CD8-positive, alpha-beta memory T cell (primary cell): ENCODE measurements at regions not wholly inside any gene's neighbourhood (a gene's known extent, or its start where the extent isn't known, plus 50 kb on each side); places are given as distances from the start of the nearest gene placed in this dataset.
"Not testable (repeated sequence)": the region's sequence is repeated elsewhere in the genome, so short reads cannot be mapped to it uniquely, and the experiment has no call there.

ENCODE experiments used
- CTCF ChIA-PET: fragments of 350-600 bp; sonication (Branson Sonifier 250); formaldehyde crosslinking; loops from one replicate; lab custom pipeline; 2021; ENCODE audit warnings: antibody characterized with exemption; lab: Charles Lee
- POLR2A ChIA-PET: fragments of 350-600 bp; sonication (Branson Sonifier 250); formaldehyde crosslinking; loops from one replicate; lab custom pipeline; 2021; ENCODE audit warnings: antibody characterized with exemption; lab: Charles Lee
- DNase-seq, 5 donors: peaks; one replicate each; pipeline versions ENCODE4 v3.0.0 to v3.0.0-alpha.2; 2020 to 2022; ENCODE audit warnings: mixed read lengths in 1 of 5
- H3K27ac ChIP-seq: one replicate; pipeline ENCODE4 v1.7.0; 2013; ENCODE audit warnings: low read depth, mild to moderate bottlenecking, low read length, moderate library complexity
- H3K27me3 ChIP-seq: 2 replicates; pipeline ENCODE4 v1.7.0; 2013; ENCODE audit warnings: low read length, mild to moderate bottlenecking; ENCODE audit not compliant: insufficient read depth, poor library complexity, severe bottlenecking
- H3K36me3 ChIP-seq: 2 replicates; pipeline ENCODE4 v1.7.0; 2013; ENCODE audit warnings: mild to moderate bottlenecking, low read length, moderate library complexity; ENCODE audit not compliant: insufficient read depth
- H3K4me1 ChIP-seq: 2 replicates; pipeline ENCODE4 v1.7.0; 2013; ENCODE audit warnings: mild to moderate bottlenecking, low read length, moderate library complexity; ENCODE audit not compliant: insufficient read depth
- H3K4me3 ChIP-seq: 2 replicates; pipeline ENCODE4 v1.7.0; 2013; ENCODE audit warnings: mild to moderate bottlenecking, low read length
- H3K9me3 ChIP-seq: 2 replicates; pipeline ENCODE4 v1.7.0; 2013; ENCODE audit warnings: mild to moderate bottlenecking, low read length
- H3K27ac Mint-ChIP-seq, 8 donors: one replicate each; pipeline ENCODE4 v1.8.0; 2020 to 2021; ENCODE audit warnings: mixed read lengths in 8 of 8, mild to moderate bottlenecking in 6 of 8, inconsistent platforms in 3 of 8, moderate library complexity in 3 of 8
- H3K27me3 Mint-ChIP-seq, 2 donors: one replicate each; pipeline ENCODE4 v1.8.0; 2020 to 2021; ENCODE audit warnings: mixed read lengths in 2 of 2, mild to moderate bottlenecking in 1 of 2, moderate library complexity in 1 of 2
- H3K36me3 Mint-ChIP-seq, 3 donors: one replicate each; pipeline ENCODE4 v1.8.0; 2020 to 2021; ENCODE audit warnings: mixed read lengths in 3 of 3, inconsistent platforms in 1 of 3, mild to moderate bottlenecking in 1 of 3
- H3K4me1 Mint-ChIP-seq, 3 donors: one replicate each; pipeline ENCODE4 v1.8.0; 2020 to 2021; ENCODE audit warnings: mixed read lengths in 3 of 3, inconsistent platforms in 1 of 3, mild to moderate bottlenecking in 1 of 3
- H3K4me3 Mint-ChIP-seq, 7 donors: one replicate each; pipeline ENCODE4 v1.8.0; 2020 to 2021; ENCODE audit warnings: mixed read lengths in 7 of 7, mild to moderate bottlenecking in 6 of 7, moderate library complexity in 4 of 7, inconsistent platforms in 2 of 7
- H3K9me3 Mint-ChIP-seq, 5 donors: one replicate each; pipeline ENCODE4 v1.8.0; 2020 to 2022; ENCODE audit warnings: mixed read lengths in 5 of 5, mild to moderate bottlenecking in 3 of 5, moderate library complexity in 2 of 5, inconsistent platforms in 1 of 5

- H3K4me1 ChIP-seq: no peaks in the 10 kb centered on the region
- H3K27ac ChIP-seq: no peak overlapping the region
- H3K27ac Mint-ChIP-seq: no peak overlapping the region
- no peaks in the 10 kb centered on the region for H3K36me3 ChIP-seq
- CTCF ChIA-PET: no interaction called here
- H3K27me3 ChIP-seq: no peaks in the 10 kb centered on the region
- no peaks in the 10 kb centered on the region for H3K27me3 Mint-ChIP-seq
- no peaks in the 10 kb centered on the region for H3K4me1 Mint-ChIP-seq
- H3K4me3 ChIP-seq: no peak overlapping the region
- no peak for DNase-seq
- no peak overlapping the region for H3K4me3 Mint-ChIP-seq
- peaks cover 0 to 3% (median 0%) of the 10 kb centered on the region in 5 donors for H3K9me3 Mint-ChIP-seq
- no peaks in the 10 kb centered on the region for H3K9me3 ChIP-seq
- POLR2A ChIA-PET: no interaction called here
- no peaks in the 10 kb centered on the region for H3K36me3 Mint-ChIP-seq
These were observed 167.3 kb upstream of the NANOGP8 start for GRCh38 chr15:35252351-35252865.

GRCh38 chr15:35247150-35247549, 162.1 kb upstream of the NANOGP8 start:
- no peak overlapping the region for H3K27ac Mint-ChIP-seq
- no peak for DNase-seq
- Histone ChIP-seq H3K27me3 (no peaks in the 10 kb centered on the region), H3K36me3 (no peaks in the 10 kb centered on the region), H3K4me3 (no peak overlapping the region), H3K9me3 (no peaks in the 10 kb centered on the region), H3K4me1 (no peaks in the 10 kb centered on the region), H3K27ac (no peak overlapping the region)
- POLR2A ChIA-PET: no interaction called here
- CTCF ChIA-PET: no interaction called here
- no peaks in the 10 kb centered on the region for H3K36me3 Mint-ChIP-seq
- H3K4me1 Mint-ChIP-seq: no peaks in the 10 kb centered on the region
- H3K9me3 Mint-ChIP-seq: peaks cover 0 to 10% (median 0%) of the 10 kb centered on the region in 5 donors
- H3K27me3 Mint-ChIP-seq: peaks cover 0 to 2% of the 10 kb centered on the region in 2 donors
- H3K4me3 Mint-ChIP-seq: no peak overlapping the region

DNA sequence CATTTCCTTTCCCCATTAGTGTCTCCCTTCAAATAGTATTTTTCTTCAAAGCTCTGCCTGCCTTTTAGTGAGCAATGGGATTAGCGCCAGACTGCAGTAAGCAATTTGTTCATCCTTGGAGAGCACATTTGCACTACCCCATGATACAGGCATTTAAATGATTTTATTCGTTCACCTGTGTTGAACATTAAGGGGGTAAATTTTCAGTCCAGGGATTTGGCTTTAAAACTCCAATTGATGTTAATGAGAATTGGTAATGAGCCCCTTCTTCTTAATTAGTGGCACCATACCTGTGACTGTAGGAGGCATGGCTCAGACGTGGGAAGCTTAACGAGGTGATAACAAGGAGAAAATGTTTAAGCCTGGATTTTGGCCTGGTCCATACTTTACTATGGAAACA, 161.4 kb upstream of the NANOGP8 start:
- ChIA-PET POLR2A (no interaction called here), CTCF (no interaction called here)
- Mint-ChIP-seq H3K4me3 (no peak overlapping the region), H3K27ac (no peak overlapping the region), H3K4me1 (no peaks in the 10 kb centered on the region), H3K36me3 (no peaks in the 10 kb centered on the region), H3K9me3 (peaks cover 0 to 12% (median 0%) of the 10 kb centered on the region in 5 donors), H3K27me3 (peaks cover 0 to 2% of the 10 kb centered on the region in 2 donors)
- Histone ChIP-seq H3K27me3 (no peaks in the 10 kb centered on the region), H3K36me3 (no peaks in the 10 kb centered on the region), H3K4me3 (no peak overlapping the region), H3K27ac (no peak overlapping the region), H3K4me1 (no peaks in the 10 kb centered on the region), H3K9me3 (no peaks in the 10 kb centered on the region)
- DNase-seq: no peak

DNA sequence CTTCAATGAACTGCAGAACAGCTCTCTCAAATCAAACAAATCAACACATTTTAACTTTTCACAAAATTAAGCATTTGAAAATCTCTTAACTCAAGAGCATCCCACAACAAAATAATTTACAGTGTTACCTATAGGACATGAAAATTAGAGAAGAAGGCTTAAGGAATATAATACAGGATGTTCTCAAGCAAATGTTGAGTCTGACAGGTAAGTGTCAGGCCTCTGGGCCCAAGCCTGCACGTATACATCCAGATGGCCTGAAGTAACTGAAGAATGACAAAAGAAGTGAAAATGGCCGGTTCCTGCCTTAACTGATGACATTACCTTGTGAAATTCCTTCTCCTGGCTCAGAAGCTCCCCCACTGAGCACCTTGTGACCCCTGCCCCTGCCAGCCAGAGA, 160.6 kb upstream of the NANOGP8 start:
- H3K27me3 ChIP-seq, H3K4me3 Mint-ChIP-seq, H3K4me1 ChIP-seq, H3K9me3 ChIP-seq, H3K27me3 Mint-ChIP-seq, H3K36me3 Mint-ChIP-seq, H3K4me1 Mint-ChIP-seq, H3K4me3 ChIP-seq, H3K27ac Mint-ChIP-seq, DNase-seq, H3K27ac ChIP-seq, POLR2A ChIA-PET, H3K36me3 ChIP-seq, CTCF ChIA-PET: not testable (repeated sequence)
- H3K9me3 Mint-ChIP-seq: peaks cover 0 to 12% (median 0%) of the 10 kb centered on the region in 5 donors

DNA sequence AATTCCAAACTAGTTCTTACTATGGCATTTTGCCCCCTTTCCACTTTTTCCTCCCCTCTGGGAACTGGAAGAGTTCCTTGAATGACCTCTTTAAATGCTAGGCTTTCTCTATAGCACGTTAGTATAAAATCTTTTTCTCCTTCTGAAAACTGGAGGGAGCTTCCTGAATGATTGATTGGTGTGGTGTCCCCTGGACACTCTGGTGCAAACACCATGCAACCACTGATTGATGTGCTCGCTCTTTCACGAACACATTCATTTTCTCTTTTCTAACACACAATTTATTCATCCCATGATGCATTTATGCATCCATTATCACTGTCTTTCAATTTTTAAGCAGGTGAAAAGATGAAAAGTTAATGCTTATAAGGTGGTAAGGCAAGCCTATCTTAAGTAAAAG, 159.1 kb upstream of the NANOGP8 start:
- CTCF ChIA-PET: no interaction called here
- no peaks in the 10 kb centered on the region for H3K36me3 ChIP-seq
- H3K27ac ChIP-seq: no peak overlapping the region
- POLR2A ChIA-PET: no interaction called here
- no peaks in the 10 kb centered on the region for H3K9me3 ChIP-seq
- H3K4me1 ChIP-seq: no peaks in the 10 kb centered on the region
- Mint-ChIP-seq H3K27ac (no peak overlapping the region), H3K4me1 (no peaks in the 10 kb centered on the region), H3K4me3 (no peak overlapping the region), H3K36me3 (no peaks in the 10 kb centered on the region), H3K27me3 (peaks cover 0 to 2% of the 10 kb centered on the region in 2 donors), H3K9me3 (peaks cover 0 to 12% (median 1%) of the 10 kb centered on the region in 5 donors)
- no peak overlapping the region for H3K4me3 ChIP-seq
- DNase-seq: no peak
- no peaks in the 10 kb centered on the region for H3K27me3 ChIP-seq

GRCh38 chr15:35243758-35244157, 158.7 kb upstream of the NANOGP8 start:
- Histone ChIP-seq H3K36me3 (no peaks in the 10 kb centered on the region), H3K9me3 (no peaks in the 10 kb centered on the region), H3K27ac (no peak overlapping the region), H3K4me1 (no peaks in the 10 kb centered on the region), H3K27me3 (no peaks in the 10 kb centered on the region), H3K4me3 (no peak overlapping the region)
- peaks cover 0 to 2% of the 10 kb centered on the region in 2 donors for H3K27me3 Mint-ChIP-seq
- H3K4me3 Mint-ChIP-seq: no peak overlapping the region
- peaks cover 0 to 12% (median 1%) of the 10 kb centered on the region in 5 donors for H3K9me3 Mint-ChIP-seq
- no peak overlapping the region for H3K27ac Mint-ChIP-seq
- ChIA-PET CTCF (no interaction called here), POLR2A (no interaction called here)
- no peak for DNase-seq
- H3K36me3 Mint-ChIP-seq: no peaks in the 10 kb centered on the region
- no peaks in the 10 kb centered on the region for H3K4me1 Mint-ChIP-seq

DNA sequence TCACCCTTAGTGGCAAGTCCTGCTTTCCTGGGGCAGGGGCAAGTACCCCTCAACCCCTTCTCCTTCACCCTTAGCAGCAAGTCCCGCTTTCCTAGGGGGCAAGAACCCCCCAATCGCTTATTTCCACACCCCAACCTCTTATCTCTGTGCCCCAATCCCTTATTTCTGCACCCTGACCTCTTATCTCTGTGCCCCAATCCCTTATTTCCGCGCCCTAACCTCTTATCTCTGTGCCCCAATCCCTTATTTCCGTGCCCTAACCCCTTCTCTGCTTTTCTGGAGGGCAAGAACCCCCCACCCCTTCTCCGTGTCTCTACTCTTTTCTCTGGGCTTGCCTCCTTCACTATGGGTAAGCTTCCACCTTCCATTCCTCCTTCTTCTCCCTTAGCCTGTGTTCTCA, 154.6 kb upstream of the NANOGP8 start:
- H3K4me1 Mint-ChIP-seq, H3K27ac Mint-ChIP-seq, H3K27ac ChIP-seq, CTCF ChIA-PET, POLR2A ChIA-PET, H3K36me3 ChIP-seq, H3K36me3 Mint-ChIP-seq, H3K4me3 Mint-ChIP-seq, H3K4me3 ChIP-seq, H3K4me1 ChIP-seq, H3K9me3 ChIP-seq, H3K9me3 Mint-ChIP-seq, DNase-seq, H3K27me3 ChIP-seq, H3K27me3 Mint-ChIP-seq: not testable (repeated sequence)

DNA sequence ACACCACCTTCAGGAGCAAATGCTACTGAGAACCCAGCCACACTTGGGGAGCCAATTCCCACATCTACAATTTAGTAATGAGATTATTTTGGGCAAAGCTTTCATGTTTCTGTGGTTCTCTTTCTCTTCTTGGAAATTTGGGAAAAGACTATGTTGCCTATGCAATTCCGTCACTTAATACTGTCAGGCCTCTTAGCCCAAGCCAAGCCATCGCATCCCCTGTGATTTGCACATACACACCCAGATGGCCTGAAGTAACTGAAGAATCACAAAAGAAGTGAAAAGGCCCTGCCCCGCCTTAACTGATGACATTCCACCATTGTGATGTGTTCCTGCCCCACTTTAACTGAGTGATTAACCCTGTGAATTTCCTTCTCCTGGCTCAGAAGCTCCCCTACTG, 153.4 kb upstream of the NANOGP8 start:
- H3K36me3 Mint-ChIP-seq, CTCF ChIA-PET, POLR2A ChIA-PET: not testable (repeated sequence)

DNA sequence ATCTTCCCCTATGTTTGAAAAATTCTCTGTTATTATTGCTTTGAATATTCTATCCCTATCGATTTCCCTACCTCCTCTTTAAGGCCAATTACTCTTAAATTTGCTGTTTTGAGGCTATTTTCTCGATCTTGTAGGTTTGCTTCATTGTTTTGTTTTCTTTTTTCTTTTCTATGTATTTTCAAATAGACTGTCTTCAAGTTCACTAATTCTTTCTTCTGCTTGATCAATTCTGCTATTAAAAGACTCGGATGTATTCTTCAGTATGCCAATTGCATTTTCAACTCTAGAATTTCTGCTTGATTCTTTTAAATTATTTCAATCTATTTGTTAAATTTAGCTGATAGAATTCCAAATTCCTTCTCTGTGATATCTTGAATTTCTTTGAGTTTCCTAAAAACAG, 144.0 kb upstream of the NANOGP8 start:
- CTCF ChIA-PET: no interaction called here
- POLR2A ChIA-PET: no interaction called here
- Mint-ChIP-seq H3K4me3 (no peak overlapping the region), H3K9me3 (peaks cover 3 to 41% (median 20%) of the 10 kb centered on the region in 5 donors), H3K36me3 (no peaks in the 10 kb centered on the region), H3K4me1 (no peaks in the 10 kb centered on the region), H3K27ac (no peak overlapping the region), H3K27me3 (peaks cover 0 to 3% of the 10 kb centered on the region in 2 donors)
- H3K4me3 ChIP-seq: no peak overlapping the region
- H3K27ac ChIP-seq: no peak overlapping the region
- no peak for DNase-seq
- H3K27me3 ChIP-seq: no peaks in the 10 kb centered on the region
- H3K36me3 ChIP-seq: no peaks in the 10 kb centered on the region
- no peaks in the 10 kb centered on the region for H3K4me1 ChIP-seq
- no peaks in the 10 kb centered on the region for H3K9me3 ChIP-seq

More for the DNA sequence above, 153.4 kb upstream of the NANOGP8 start:
- not testable (repeated sequence) for H3K4me3 Mint-ChIP-seq, DNase-seq, H3K9me3 Mint-ChIP-seq, H3K27ac ChIP-seq, H3K4me1 Mint-ChIP-seq, H3K9me3 ChIP-seq, H3K4me3 ChIP-seq, H3K4me1 ChIP-seq, H3K27ac Mint-ChIP-seq, H3K27me3 ChIP-seq, H3K27me3 Mint-ChIP-seq, H3K36me3 ChIP-seq
